WTC11 (cell line): ENCODE measurements at regions not wholly inside any gene's neighbourhood (a gene's known extent, or its start where the extent isn't known, plus 50 kb on each side); places are given as distances from the start of the nearest gene placed in this dataset.

ENCODE experiments used
- ATAC-seq: fragments of 200-7000 bp; cut with Tn5 transposase; 2 replicates; pipeline ENCODE4 v1.10.0; 2021; ENCODE audit warnings: mild to moderate bottlenecking, moderate library complexity
- CTCF ChIA-PET: fragments of 300-600 bp; sonication (Branson Sonifier 250); formaldehyde crosslinking; loops from one replicate; lab custom pipeline; 2021; ENCODE audit warnings: antibody characterized with exemption; lab: Charles Lee
- POLR2A ChIA-PET: fragments of 350-600 bp; sonication (Branson Sonifier 250); formaldehyde crosslinking; loops from one replicate; lab custom pipeline; 2021; ENCODE audit warnings: antibody characterized with exemption; lab: Charles Lee
- DNase-seq: peaks from one replicate; pipeline ENCODE4 v3.0.0; 2021; ENCODE audit warnings: low spot score
- H3K27ac Mint-ChIP-seq: 2 replicates; pipeline ENCODE4 v1.8.0; 2021; ENCODE audit warnings: mixed read lengths
- H3K27me3 Mint-ChIP-seq: 2 replicates; pipeline ENCODE4 v1.8.0; 2021; ENCODE audit warnings: low read depth, mild to moderate bottlenecking, moderate library complexity, mixed read lengths
- H3K36me3 Mint-ChIP-seq: 2 replicates; pipeline ENCODE4 v1.8.0; 2021; ENCODE audit warnings: mixed read lengths
- H3K4me1 Mint-ChIP-seq: 2 replicates; pipeline ENCODE4 v1.8.0; 2022; ENCODE audit warnings: mixed read lengths
- H3K4me3 Mint-ChIP-seq: 2 replicates; pipeline ENCODE4 v1.8.0; 2021; ENCODE audit warnings: mild to moderate bottlenecking, moderate library complexity, mixed read lengths
- H3K9me3 Mint-ChIP-seq: 2 replicates; pipeline ENCODE4 v1.8.0; 2021; ENCODE audit warnings: mixed read lengths
- CBFB ChIP-seq: sonication (generic); formaldehyde crosslinking; IDR thresholded peaks from 2 replicates; pipeline ENCODE4 v1.8.1; 2022; ENCODE audit warnings: mild to moderate bottlenecking, low read depth, missing genetic modification reagents
- CREM ChIP-seq: sonication (generic); formaldehyde crosslinking; IDR thresholded peaks from 2 replicates; pipeline ENCODE4 v1.8.1; 2022; ENCODE audit warnings: mild to moderate bottlenecking, missing genetic modification reagents, moderate library complexity
- EMX1 ChIP-seq: fragments of 250-450 bp; sonication (Bioruptor Pico); IDR thresholded peaks from 2 replicates; pipeline ENCODE4 v1.8.0; 2021; ENCODE audit warnings: mild to moderate bottlenecking
- FOXJ3 ChIP-seq: sonication (generic); formaldehyde crosslinking; IDR thresholded peaks from 2 replicates; pipeline ENCODE4 v1.9.0; 2021; ENCODE audit warnings: missing genetic modification reagents, mild to moderate bottlenecking, borderline replicate concordance
- FOXP1 ChIP-seq: sonication (generic); formaldehyde crosslinking; IDR thresholded peaks from 2 replicates; pipeline ENCODE4 v1.8.0; 2022; ENCODE audit warnings: missing genetic modification reagents, mild to moderate bottlenecking, moderate library complexity, borderline replicate concordance
- GRHL2 ChIP-seq: fragments of 250-450 bp; sonication (Bioruptor Pico); IDR thresholded peaks from 2 replicates; pipeline ENCODE4 v1.8.0; 2022; ENCODE audit warnings: mild to moderate bottlenecking, moderate library complexity; ENCODE audit not compliant: insufficient replicate concordance, severe bottlenecking
- JAZF1 ChIP-seq: fragments of 250-450 bp; sonication (Bioruptor Pico); IDR thresholded peaks from 2 replicates; pipeline ENCODE4 v1.9.0; 2021; ENCODE audit warnings: moderate library complexity, mild to moderate bottlenecking, inconsistent platforms
- MYBL2 ChIP-seq: sonication (generic); formaldehyde crosslinking; IDR thresholded peaks from 2 replicates; pipeline ENCODE4 v1.8.1; 2023; ENCODE audit warnings: mild to moderate bottlenecking, moderate library complexity, missing genetic modification reagents
- NFE2L1 ChIP-seq: sonication (generic); formaldehyde crosslinking; IDR thresholded peaks from 2 replicates; pipeline ENCODE4 v1.8.1; 2023; ENCODE audit warnings: missing genetic modification reagents
- RELA ChIP-seq: sonication (generic); formaldehyde crosslinking; IDR thresholded peaks from 2 replicates; pipeline ENCODE4 v1.8.1; 2022; ENCODE audit warnings: missing genetic modification reagents, mild to moderate bottlenecking, borderline replicate concordance
- RORB ChIP-seq: fragments of 250-450 bp; sonication (Bioruptor Pico); IDR thresholded peaks from 2 replicates; pipeline ENCODE4 v1.9.0; 2021; ENCODE audit warnings: mild to moderate bottlenecking
- SMAD4 ChIP-seq: sonication (generic); formaldehyde crosslinking; IDR thresholded peaks from 2 replicates; pipeline ENCODE4 v1.8.0; 2022; ENCODE audit warnings: mild to moderate bottlenecking, missing genetic modification reagents
- TEAD1 ChIP-seq: sonication (generic); formaldehyde crosslinking; IDR thresholded peaks from 2 replicates; pipeline ENCODE4 v1.8.0; 2022; ENCODE audit warnings: mild to moderate bottlenecking, missing genetic modification reagents
- ZNF219 ChIP-seq: sonication (generic); formaldehyde crosslinking; IDR thresholded peaks from 2 replicates; pipeline ENCODE4 v1.8.0; 2023; ENCODE audit warnings: missing genetic modification reagents, mild to moderate bottlenecking, borderline replicate concordance
- ZNF317 ChIP-seq: sonication (generic); formaldehyde crosslinking; IDR thresholded peaks from 2 replicates; pipeline ENCODE4 v1.8.1; 2023; ENCODE audit warnings: low read depth, mild to moderate bottlenecking, moderate library complexity, missing genetic modification reagents, borderline replicate concordance
- ZNF396 ChIP-seq: fragments of 250-450 bp; sonication (Bioruptor Pico); IDR thresholded peaks from 2 replicates; pipeline ENCODE4 v1.8.0; 2021; ENCODE audit warnings: mild to moderate bottlenecking, moderate library complexity, borderline replicate concordance
- ZNF423 ChIP-seq: fragments of 250-450 bp; sonication (Bioruptor Pico); IDR thresholded peaks from 2 replicates; pipeline ENCODE4 v2.1.2; 2022; ENCODE audit warnings: mild to moderate bottlenecking, moderate library complexity
- TF ChIP-seq, protein P1 (sequence below): fragments of 250-450 bp; sonication (Bioruptor Pico); IDR thresholded peaks from 2 replicates; pipeline ENCODE4 v1.9.0; 2021; ENCODE audit warnings: mild to moderate bottlenecking, borderline replicate concordance
- TF ChIP-seq, protein P2 (sequence below): fragments of 250-450 bp; sonication (Bioruptor Pico); IDR thresholded peaks from 2 replicates; pipeline ENCODE4 v1.9.0; 2021; ENCODE audit warnings: mild to moderate bottlenecking
- TF ChIP-seq, protein P3 (sequence below): sonication (generic); formaldehyde crosslinking; IDR thresholded peaks from 2 replicates; pipeline ENCODE4 v1.8.1; 2023; ENCODE audit warnings: mild to moderate bottlenecking, missing genetic modification reagents
- TF ChIP-seq, protein P4 (sequence below): sonication (generic); formaldehyde crosslinking; IDR thresholded peaks from 2 replicates; pipeline ENCODE4 v1.8.1; 2022; ENCODE audit warnings: missing genetic modification reagents, borderline replicate concordance
- TF ChIP-seq, protein P5 (sequence below): sonication (generic); formaldehyde crosslinking; IDR thresholded peaks from 2 replicates; pipeline ENCODE4 v1.8.0; 2022; ENCODE audit warnings: mild to moderate bottlenecking, missing genetic modification reagents
- TF ChIP-seq, protein P6 (sequence below): sonication (generic); formaldehyde crosslinking; IDR thresholded peaks from 2 replicates; pipeline ENCODE4 v1.8.0; 2023; ENCODE audit warnings: missing genetic modification reagents
- TF ChIP-seq, protein P7 (sequence below): sonication (generic); formaldehyde crosslinking; IDR thresholded peaks from 2 replicates; pipeline ENCODE4 v1.8.1; 2022; ENCODE audit warnings: mild to moderate bottlenecking, missing genetic modification reagents, moderate library complexity, borderline replicate concordance
- TF ChIP-seq, protein P8 (sequence below): sonication (generic); formaldehyde crosslinking; IDR thresholded peaks from 2 replicates; pipeline ENCODE4 v1.8.0; 2022; ENCODE audit warnings: mild to moderate bottlenecking, missing genetic modification reagents

DNA sequence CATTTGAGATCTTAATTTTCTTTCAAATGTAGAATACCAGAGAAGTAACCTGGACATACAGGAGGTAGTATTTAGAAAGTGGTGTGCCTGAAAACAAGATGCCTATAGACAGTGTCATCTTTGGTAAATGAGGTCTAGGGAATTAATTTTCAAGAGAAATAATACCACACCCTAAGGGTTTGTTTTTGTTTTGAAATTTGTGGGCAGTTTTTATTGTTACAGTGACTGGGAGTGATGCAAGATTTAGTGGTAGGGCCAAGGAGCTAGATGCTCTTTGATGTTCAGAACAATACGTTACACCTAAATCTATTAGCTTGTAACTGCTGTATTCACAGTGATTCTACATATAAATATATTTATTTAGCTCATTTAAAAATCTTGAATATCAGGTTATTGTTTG, 856.5 kb upstream of the MAP3K7 start (continued):
- TF ChIP-seq, protein P1, sequence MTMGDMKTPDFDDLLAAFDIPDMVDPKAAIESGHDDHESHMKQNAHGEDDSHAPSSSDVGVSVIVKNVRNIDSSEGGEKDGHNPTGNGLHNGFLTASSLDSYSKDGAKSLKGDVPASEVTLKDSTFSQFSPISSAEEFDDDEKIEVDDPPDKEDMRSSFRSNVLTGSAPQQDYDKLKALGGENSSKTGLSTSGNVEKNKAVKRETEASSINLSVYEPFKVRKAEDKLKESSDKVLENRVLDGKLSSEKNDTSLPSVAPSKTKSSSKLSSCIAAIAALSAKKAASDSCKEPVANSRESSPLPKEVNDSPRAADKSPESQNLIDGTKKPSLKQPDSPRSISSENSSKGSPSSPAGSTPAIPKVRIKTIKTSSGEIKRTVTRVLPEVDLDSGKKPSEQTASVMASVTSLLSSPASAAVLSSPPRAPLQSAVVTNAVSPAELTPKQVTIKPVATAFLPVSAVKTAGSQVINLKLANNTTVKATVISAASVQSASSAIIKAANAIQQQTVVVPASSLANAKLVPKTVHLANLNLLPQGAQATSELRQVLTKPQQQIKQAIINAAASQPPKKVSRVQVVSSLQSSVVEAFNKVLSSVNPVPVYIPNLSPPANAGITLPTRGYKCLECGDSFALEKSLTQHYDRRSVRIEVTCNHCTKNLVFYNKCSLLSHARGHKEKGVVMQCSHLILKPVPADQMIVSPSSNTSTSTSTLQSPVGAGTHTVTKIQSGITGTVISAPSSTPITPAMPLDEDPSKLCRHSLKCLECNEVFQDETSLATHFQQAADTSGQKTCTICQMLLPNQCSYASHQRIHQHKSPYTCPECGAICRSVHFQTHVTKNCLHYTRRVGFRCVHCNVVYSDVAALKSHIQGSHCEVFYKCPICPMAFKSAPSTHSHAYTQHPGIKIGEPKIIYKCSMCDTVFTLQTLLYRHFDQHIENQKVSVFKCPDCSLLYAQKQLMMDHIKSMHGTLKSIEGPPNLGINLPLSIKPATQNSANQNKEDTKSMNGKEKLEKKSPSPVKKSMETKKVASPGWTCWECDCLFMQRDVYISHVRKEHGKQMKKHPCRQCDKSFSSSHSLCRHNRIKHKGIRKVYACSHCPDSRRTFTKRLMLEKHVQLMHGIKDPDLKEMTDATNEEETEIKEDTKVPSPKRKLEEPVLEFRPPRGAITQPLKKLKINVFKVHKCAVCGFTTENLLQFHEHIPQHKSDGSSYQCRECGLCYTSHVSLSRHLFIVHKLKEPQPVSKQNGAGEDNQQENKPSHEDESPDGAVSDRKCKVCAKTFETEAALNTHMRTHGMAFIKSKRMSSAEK (CRISPR knock-in tag): no peak
- no peak for TF ChIP-seq CBFB (CRISPR knock-in tag)
- no peak for TF ChIP-seq FOXJ3 (CRISPR knock-in tag)
- no peak for TF ChIP-seq ZNF423 (CRISPR knock-in tag)
- TF ChIP-seq, protein P2, sequence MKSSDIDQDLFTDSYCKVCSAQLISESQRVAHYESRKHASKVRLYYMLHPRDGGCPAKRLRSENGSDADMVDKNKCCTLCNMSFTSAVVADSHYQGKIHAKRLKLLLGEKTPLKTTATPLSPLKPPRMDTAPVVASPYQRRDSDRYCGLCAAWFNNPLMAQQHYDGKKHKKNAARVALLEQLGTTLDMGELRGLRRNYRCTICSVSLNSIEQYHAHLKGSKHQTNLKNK (CRISPR knock-in tag): no peak
- no peak for TF ChIP-seq RELA (CRISPR knock-in tag)
- no peak for TF ChIP-seq ZNF317 (CRISPR knock-in tag)
- no peak for TF ChIP-seq ZNF219

DNA sequence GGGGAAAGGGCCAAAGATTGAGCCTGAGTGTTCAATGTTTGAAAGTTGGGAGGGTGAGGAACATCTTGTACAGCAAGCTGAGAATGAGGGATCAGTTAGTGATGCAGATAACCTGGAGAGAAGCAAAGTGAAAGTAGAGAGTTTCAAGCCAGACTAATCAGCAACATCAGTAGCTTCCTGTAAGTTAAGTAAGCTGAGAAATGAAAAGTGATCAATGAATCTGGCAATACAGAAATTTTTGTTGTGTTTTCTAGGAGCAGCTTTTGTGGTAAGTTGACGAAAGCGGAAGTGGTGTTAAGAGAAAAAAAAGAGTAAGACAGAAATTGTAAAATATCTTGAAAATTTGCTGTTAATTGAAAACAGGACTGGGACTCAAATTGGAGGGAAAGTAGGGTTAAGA, 855.5 kb upstream of the MAP3K7 start:
- Mint-ChIP-seq H3K4me1 (peaks cover 12% of the 10 kb centered on the region), H3K27me3 (no peaks in the 10 kb centered on the region), H3K9me3 (no peaks in the 10 kb centered on the region), H3K36me3 (no peaks in the 10 kb centered on the region), H3K4me3 (no peak overlapping the region), H3K27ac (no peak overlapping the region)
- ChIA-PET POLR2A (no interaction called here), CTCF (no interaction called here)
- ATAC-seq (no peak), DNase-seq (no peak)
- no peak for TF ChIP-seq ZNF423 (CRISPR knock-in tag)
- no peak for TF ChIP-seq CREM (CRISPR knock-in tag)
- TF ChIP-seq RELA (CRISPR knock-in tag): no peak
- no peak for TF ChIP-seq MYBL2 (CRISPR knock-in tag)
- no peak for TF ChIP-seq ZNF396 (CRISPR knock-in tag)
- no peak for TF ChIP-seq FOXP1
- TF ChIP-seq NFE2L1: no peak
- TF ChIP-seq TEAD1: no peak
- TF ChIP-seq, protein P3, sequence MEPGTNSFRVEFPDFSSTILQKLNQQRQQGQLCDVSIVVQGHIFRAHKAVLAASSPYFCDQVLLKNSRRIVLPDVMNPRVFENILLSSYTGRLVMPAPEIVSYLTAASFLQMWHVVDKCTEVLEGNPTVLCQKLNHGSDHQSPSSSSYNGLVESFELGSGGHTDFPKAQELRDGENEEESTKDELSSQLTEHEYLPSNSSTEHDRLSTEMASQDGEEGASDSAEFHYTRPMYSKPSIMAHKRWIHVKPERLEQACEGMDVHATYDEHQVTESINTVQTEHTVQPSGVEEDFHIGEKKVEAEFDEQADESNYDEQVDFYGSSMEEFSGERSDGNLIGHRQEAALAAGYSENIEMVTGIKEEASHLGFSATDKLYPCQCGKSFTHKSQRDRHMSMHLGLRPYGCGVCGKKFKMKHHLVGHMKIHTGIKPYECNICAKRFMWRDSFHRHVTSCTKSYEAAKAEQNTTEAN (CRISPR knock-in tag): no peak
- no peak for TF ChIP-seq RORB (CRISPR knock-in tag)
- no peak for TF ChIP-seq SMAD4 (CRISPR knock-in tag)

DNA sequence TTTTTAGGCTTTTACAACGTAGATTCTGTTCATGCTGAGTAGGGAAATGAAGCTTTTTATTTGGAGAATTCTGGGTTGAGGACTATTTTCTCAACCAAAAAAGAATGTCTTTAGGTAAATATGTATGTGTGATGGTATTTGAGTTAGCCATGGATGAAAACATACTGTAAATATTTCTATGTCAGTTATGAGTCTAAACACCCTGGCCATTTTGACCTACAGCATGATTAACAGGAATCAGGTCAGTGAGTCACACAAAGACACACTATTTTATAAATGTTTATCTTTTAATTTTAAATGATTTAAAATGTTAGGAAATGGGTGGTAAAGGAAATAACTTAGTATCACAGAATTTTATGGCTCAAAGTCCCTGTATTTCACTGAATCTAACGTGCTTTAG, 851.7 kb upstream of the MAP3K7 start:
- H3K36me3 Mint-ChIP-seq: no peaks in the 10 kb centered on the region
- peaks cover 13% of the 10 kb centered on the region for H3K4me1 Mint-ChIP-seq
- H3K9me3 Mint-ChIP-seq: no peaks in the 10 kb centered on the region
- CTCF ChIA-PET: no interaction called here
- no peak overlapping the region for H3K27ac Mint-ChIP-seq
- DNase-seq (no peak), ATAC-seq (no peak)
- H3K27me3 Mint-ChIP-seq: no peaks in the 10 kb centered on the region
- POLR2A ChIA-PET: no interaction called here
- no peak overlapping the region for H3K4me3 Mint-ChIP-seq
- TF ChIP-seq, protein P4, sequence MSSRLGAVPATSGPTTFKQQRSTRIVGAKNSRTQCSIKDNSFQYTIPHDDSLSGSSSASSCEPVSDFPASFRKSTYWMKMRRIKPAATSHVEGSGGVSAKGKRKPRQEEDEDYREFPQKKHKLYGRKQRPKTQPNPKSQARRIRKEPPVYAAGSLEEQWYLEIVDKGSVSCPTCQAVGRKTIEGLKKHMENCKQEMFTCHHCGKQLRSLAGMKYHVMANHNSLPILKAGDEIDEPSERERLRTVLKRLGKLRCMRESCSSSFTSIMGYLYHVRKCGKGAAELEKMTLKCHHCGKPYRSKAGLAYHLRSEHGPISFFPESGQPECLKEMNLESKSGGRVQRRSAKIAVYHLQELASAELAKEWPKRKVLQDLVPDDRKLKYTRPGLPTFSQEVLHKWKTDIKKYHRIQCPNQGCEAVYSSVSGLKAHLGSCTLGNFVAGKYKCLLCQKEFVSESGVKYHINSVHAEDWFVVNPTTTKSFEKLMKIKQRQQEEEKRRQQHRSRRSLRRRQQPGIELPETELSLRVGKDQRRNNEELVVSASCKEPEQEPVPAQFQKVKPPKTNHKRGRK (CRISPR knock-in tag): no peak
- no peak for TF ChIP-seq JAZF1
- TF ChIP-seq EMX1 (CRISPR knock-in tag): no peak
- no peak for TF ChIP-seq GRHL2 (CRISPR knock-in tag)
- TF ChIP-seq, protein P5, sequence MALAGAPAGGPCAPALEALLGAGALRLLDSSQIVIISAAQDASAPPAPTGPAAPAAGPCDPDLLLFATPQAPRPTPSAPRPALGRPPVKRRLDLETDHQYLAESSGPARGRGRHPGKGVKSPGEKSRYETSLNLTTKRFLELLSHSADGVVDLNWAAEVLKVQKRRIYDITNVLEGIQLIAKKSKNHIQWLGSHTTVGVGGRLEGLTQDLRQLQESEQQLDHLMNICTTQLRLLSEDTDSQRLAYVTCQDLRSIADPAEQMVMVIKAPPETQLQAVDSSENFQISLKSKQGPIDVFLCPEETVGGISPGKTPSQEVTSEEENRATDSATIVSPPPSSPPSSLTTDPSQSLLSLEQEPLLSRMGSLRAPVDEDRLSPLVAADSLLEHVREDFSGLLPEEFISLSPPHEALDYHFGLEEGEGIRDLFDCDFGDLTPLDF (CRISPR knock-in tag): no peak
- TF ChIP-seq, protein P6, sequence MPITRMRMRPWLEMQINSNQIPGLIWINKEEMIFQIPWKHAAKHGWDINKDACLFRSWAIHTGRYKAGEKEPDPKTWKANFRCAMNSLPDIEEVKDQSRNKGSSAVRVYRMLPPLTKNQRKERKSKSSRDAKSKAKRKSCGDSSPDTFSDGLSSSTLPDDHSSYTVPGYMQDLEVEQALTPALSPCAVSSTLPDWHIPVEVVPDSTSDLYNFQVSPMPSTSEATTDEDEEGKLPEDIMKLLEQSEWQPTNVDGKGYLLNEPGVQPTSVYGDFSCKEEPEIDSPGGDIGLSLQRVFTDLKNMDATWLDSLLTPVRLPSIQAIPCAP (CRISPR knock-in tag): no peak
- TF ChIP-seq, protein P7, sequence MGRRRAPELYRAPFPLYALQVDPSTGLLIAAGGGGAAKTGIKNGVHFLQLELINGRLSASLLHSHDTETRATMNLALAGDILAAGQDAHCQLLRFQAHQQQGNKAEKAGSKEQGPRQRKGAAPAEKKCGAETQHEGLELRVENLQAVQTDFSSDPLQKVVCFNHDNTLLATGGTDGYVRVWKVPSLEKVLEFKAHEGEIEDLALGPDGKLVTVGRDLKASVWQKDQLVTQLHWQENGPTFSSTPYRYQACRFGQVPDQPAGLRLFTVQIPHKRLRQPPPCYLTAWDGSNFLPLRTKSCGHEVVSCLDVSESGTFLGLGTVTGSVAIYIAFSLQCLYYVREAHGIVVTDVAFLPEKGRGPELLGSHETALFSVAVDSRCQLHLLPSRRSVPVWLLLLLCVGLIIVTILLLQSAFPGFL (CRISPR knock-in tag): no peak
- TF ChIP-seq, protein P8, sequence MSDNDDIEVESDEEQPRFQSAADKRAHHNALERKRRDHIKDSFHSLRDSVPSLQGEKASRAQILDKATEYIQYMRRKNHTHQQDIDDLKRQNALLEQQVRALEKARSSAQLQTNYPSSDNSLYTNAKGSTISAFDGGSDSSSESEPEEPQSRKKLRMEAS (CRISPR knock-in tag): no peak
